BJ (cell line): ENCODE measurements at regions not wholly inside any gene's neighbourhood (a gene's known extent, or its start where the extent isn't known, plus 50 kb on each side); places are given as distances from the start of the nearest gene placed in this dataset.

ENCODE experiments used
- CTCF ChIA-PET: fragments of 350-600 bp; formaldehyde crosslinking; extraction: SDS; loops from one replicate; lab custom pipeline; 2021; ENCODE audit warnings: antibody characterized with exemption, inconsistent platforms; lab: Yijun Ruan, JAX
- POLR2A ChIA-PET: fragments of 300-600 bp; sonication (Branson Sonifier 250); formaldehyde crosslinking; extraction: SDS; loops from one replicate; lab custom pipeline; 2021; ENCODE audit warnings: antibody characterized with exemption; lab: Charles Lee
- DNase-seq: peaks from one replicate; pipeline ENCODE4 v3.0.0-alpha.2; 2011; ENCODE audit warnings: low read depth
- H3K27me3 ChIP-seq: 2 replicates; pipeline ENCODE4 v1.6.0; 2011; ENCODE audit warnings: low read length; ENCODE audit not compliant: control insufficient read depth, insufficient read depth
- H3K36me3 ChIP-seq: 2 replicates; pipeline ENCODE4 v1.5.1; 2011; ENCODE audit warnings: low read length; ENCODE audit not compliant: control insufficient read depth, insufficient read depth
- H3K4me3 ChIP-seq: 2 replicates; pipeline ENCODE4 v1.5.1; 2011; ENCODE audit warnings: low read depth, mild to moderate bottlenecking, control low read depth, low read length
- CTCF ChIP-seq: IDR thresholded peaks from 2 replicates; pipeline ENCODE4 v1.5.1; 2011; ENCODE audit warnings: low read depth, mild to moderate bottlenecking, control low read depth, inconsistent platforms, low read length, moderate library complexity; ENCODE audit not compliant: insufficient read depth

GRCh38 chr6:14398953-14399352, 281.4 kb downstream of the CD83 start:
- DNase-seq: no peak
- CTCF ChIA-PET: interaction anchor here (0.8 kb wide), 1 partner anchor 33 kb away, joined by 3 read pairs; no protein-coding TSS in a partner anchor
- TF ChIP-seq CTCF: no peak
- H3K4me3 ChIP-seq: no peak overlapping the region
- POLR2A ChIA-PET: no interaction called here
- peaks cover 2% of the 10 kb centered on the region; the same call in 1 of the 2 replicates for H3K27me3 ChIP-seq
- H3K36me3 ChIP-seq: no peaks in the 10 kb centered on the region

- no peak for DNase-seq
- Histone ChIP-seq H3K4me3 (no peak overlapping the region), H3K36me3 (no peaks in the 10 kb centered on the region), H3K27me3 (peaks cover 2% of the 10 kb centered on the region; the same call in 1 of the 2 replicates)
- POLR2A ChIA-PET: no interaction called here
- TF ChIP-seq CTCF: no peak
- CTCF ChIA-PET: no interaction called here
Measured at GRCh38 chr6:14399635-14400034, 282.1 kb downstream of the CD83 start.

GRCh38 chr6:14401246-14401645, 283.7 kb downstream of the CD83 start:
- no peak for TF ChIP-seq CTCF
- no peak for DNase-seq
- Histone ChIP-seq H3K4me3 (no peak overlapping the region), H3K27me3 (peaks cover 2% of the 10 kb centered on the region; the same call in 1 of the 2 replicates), H3K36me3 (no peaks in the 10 kb centered on the region)
- CTCF ChIA-PET: interaction anchor here (0.6 kb wide), 1 partner anchor 1208 kb away, joined by 3 read pairs; no protein-coding TSS in a partner anchor
- POLR2A ChIA-PET: no interaction called here

GRCh38 chr6:14406614-14407331, 289.2 kb downstream of the CD83 start:
- no peak for DNase-seq
- Histone ChIP-seq H3K27me3 (no peaks in the 10 kb centered on the region), H3K36me3 (no peaks in the 10 kb centered on the region), H3K4me3 (no peak overlapping the region)
- no peak for TF ChIP-seq CTCF
- ChIA-PET POLR2A (no interaction called here), CTCF (no interaction called here)

- CTCF ChIA-PET: no interaction called here
- Histone ChIP-seq H3K4me3 (no peak overlapping the region), H3K27me3 (no peaks in the 10 kb centered on the region), H3K36me3 (no peaks in the 10 kb centered on the region)
- TF ChIP-seq CTCF: no peak
- POLR2A ChIA-PET: no interaction called here
- no peak for DNase-seq
Measured at GRCh38 chr6:14408446-14408845, 290.9 kb downstream of the CD83 start.
